ENCODE measurements at regions not wholly inside any gene's neighbourhood (a gene's known extent, or its start where the extent isn't known, plus 50 kb on each side); places are given as distances from the start of the nearest gene placed in this dataset.

- no peak for DNase-seq
- Histone ChIP-seq H3K4me3 (no peak overlapping the region), H3K27me3 (ENCODE audit: low read depth) (peaks cover 5% of the 10 kb centered on the region), H3K36me3 (no peaks in the 10 kb centered on the region), H3K4me1 (no peaks in the 10 kb centered on the region), H3K9me3 (replicated peaks) (peaks cover 6% of the 10 kb centered on the region), H3K27ac (replicated peaks) (no peak overlapping the region)
- intact Hi-C loops (cut with micrococcal nuclease), result no loop called here
- no peak for TF ChIP-seq CTCF (IDR thresholded peaks at IDR 0.05; ENCODE audit: borderline replicate concordance)
These were observed 172.1 kb upstream of the DMRTA1 start for GRCh38 chr9:22274477-22274876.

- intact Hi-C loops (cut with micrococcal nuclease), result no loop called here
- peaks cover 4% of the 10 kb centered on the region for H3K9me3 ChIP-seq (replicated peaks)
- H3K36me3 ChIP-seq, result no peaks in the 10 kb centered on the region
- H3K4me3 ChIP-seq, result no peak overlapping the region
- no peaks in the 10 kb centered on the region for H3K4me1 ChIP-seq
- H3K27ac ChIP-seq (replicated peaks), result no peak overlapping the region
- no peaks in the 10 kb centered on the region for H3K27me3 ChIP-seq (ENCODE audit: low read depth)
- DNase-seq, result no peak
- TF ChIP-seq CTCF (IDR thresholded peaks at IDR 0.05; ENCODE audit: borderline replicate concordance), result no peak
These were observed 168.2 kb upstream of the DMRTA1 start for GRCh38 chr9:22278426-22278825.

- no peak for DNase-seq
These were observed 167.0 kb upstream of the DMRTA1 start for GRCh38 chr9:22279636-22280035.

GRCh38 chr9:22285066-22285465 is 161.6 kb upstream of the DMRTA1 start:
- H3K4me3 ChIP-seq, result no peak overlapping the region
- intact Hi-C loops (cut with micrococcal nuclease), result no loop called here
- no peak for DNase-seq
- H3K36me3 ChIP-seq, result no peaks in the 10 kb centered on the region
- no peak overlapping the region for H3K27ac ChIP-seq (replicated peaks)
- TF ChIP-seq CTCF (IDR thresholded peaks at IDR 0.05; ENCODE audit: borderline replicate concordance), result no peak
- H3K27me3 ChIP-seq (ENCODE audit: low read depth), result peaks cover 5% of the 10 kb centered on the region
- no peaks in the 10 kb centered on the region for H3K4me1 ChIP-seq
- no peaks in the 10 kb centered on the region for H3K9me3 ChIP-seq (replicated peaks)

More at GRCh38 chr9:22279636-22280035, 167.0 kb upstream of the DMRTA1 start:
- intact Hi-C loops (cut with micrococcal nuclease), result no loop called here
- H3K4me1 ChIP-seq, result no peaks in the 10 kb centered on the region
- H3K4me3 ChIP-seq, result no peak overlapping the region
- H3K27me3 ChIP-seq (ENCODE audit: low read depth), result peaks cover 5% of the 10 kb centered on the region
- H3K36me3 ChIP-seq, result no peaks in the 10 kb centered on the region
- H3K9me3 ChIP-seq (replicated peaks), result no peaks in the 10 kb centered on the region
- no peak for TF ChIP-seq CTCF (IDR thresholded peaks at IDR 0.05; ENCODE audit: borderline replicate concordance)
- no peak overlapping the region for H3K27ac ChIP-seq (replicated peaks)

GRCh38 chr9:22286661-22287060 is 160.0 kb upstream of the DMRTA1 start:
- H3K27me3 ChIP-seq (ENCODE audit: low read depth), result peaks cover 5% of the 10 kb centered on the region
- no peak overlapping the region for H3K27ac ChIP-seq (replicated peaks)
- no peaks in the 10 kb centered on the region for H3K4me1 ChIP-seq
- no peaks in the 10 kb centered on the region for H3K36me3 ChIP-seq
- no peak overlapping the region for H3K4me3 ChIP-seq
- TF ChIP-seq CTCF (IDR thresholded peaks at IDR 0.05; ENCODE audit: borderline replicate concordance), result no peak
- H3K9me3 ChIP-seq (replicated peaks), result no peaks in the 10 kb centered on the region
- no peak for DNase-seq
- intact Hi-C loops (cut with micrococcal nuclease), result no loop called here

- DNase-seq, result no peak
- intact Hi-C loops (cut with micrococcal nuclease), result no loop called here
- Histone ChIP-seq H3K36me3 (no peaks in the 10 kb centered on the region), H3K4me1 (no peaks in the 10 kb centered on the region), H3K9me3 (replicated peaks) (peaks cover 9% of the 10 kb centered on the region), H3K4me3 (no peak overlapping the region), H3K27ac (replicated peaks) (no peak overlapping the region), H3K27me3 (ENCODE audit: low read depth) (peaks cover 3% of the 10 kb centered on the region)
- no peak for TF ChIP-seq CTCF (IDR thresholded peaks at IDR 0.05; ENCODE audit: borderline replicate concordance)
These were observed 158.0 kb upstream of the DMRTA1 start for GRCh38 chr9:22288661-22289060.

Measured in left ventricle myocardium inferior (tissue), 1 donor.